Osteoblast (primary cell): ENCODE measurements at regions not wholly inside any gene's neighbourhood (a gene's known extent, or its start where the extent isn't known, plus 50 kb on each side); places are given as distances from the start of the nearest gene placed in this dataset.

Experiments
- DNase-seq: peaks from one replicate; pipeline ENCODE4 v3.0.0; 2011; ENCODE audit warnings: low spot score, mixed read lengths; ENCODE audit not compliant: insufficient read length; ENCODE audit errors: missing footprints
- H2AFZ ChIP-seq: 2 replicates; pipeline ENCODE4 v1.6.0; 2011; ENCODE audit warnings: mild to moderate bottlenecking, low read length
- H3K27ac ChIP-seq: 2 replicates; pipeline ENCODE4 v1.5.1; 2011; ENCODE audit warnings: mild to moderate bottlenecking, low read depth, low read length, moderate library complexity
- H3K27me3 ChIP-seq: 2 replicates; pipeline ENCODE4 v1.6.0; 2012; ENCODE audit warnings: mild to moderate bottlenecking, control low read depth, inconsistent platforms, low read length, moderate library complexity; ENCODE audit not compliant: insufficient read depth
- H3K36me3 ChIP-seq: 2 replicates; pipeline ENCODE4 v1.5.1; 2011; ENCODE audit warnings: mild to moderate bottlenecking, low read length, control low read depth, moderate library complexity; ENCODE audit not compliant: insufficient read depth
- H3K4me1 ChIP-seq: 2 replicates; pipeline ENCODE4 v1.5.1; 2011; ENCODE audit warnings: mild to moderate bottlenecking, low read length, control low read depth, moderate library complexity; ENCODE audit not compliant: insufficient read depth
- H3K4me2 ChIP-seq: 2 replicates; pipeline ENCODE4 v1.6.0; 2011; ENCODE audit warnings: mild to moderate bottlenecking, low read length; ENCODE audit not compliant: insufficient read depth
- H3K4me3 ChIP-seq: fragments of 200-600 bp; sonication (generic); 3 replicates; pipeline ENCODE4 v1.5.1; 2012; ENCODE audit warnings: mild to moderate bottlenecking, low read length, inconsistent platforms; ENCODE audit not compliant: insufficient read depth
- H3K79me2 ChIP-seq: 2 replicates; pipeline ENCODE4 v1.6.0; 2012; ENCODE audit warnings: mild to moderate bottlenecking, low read length, control low read depth, inconsistent platforms; ENCODE audit not compliant: insufficient read depth
- H3K9me3 ChIP-seq: 2 replicates; pipeline ENCODE4 v1.5.1; 2011; ENCODE audit warnings: low read depth, low read length, control low read depth
- H4K20me1 ChIP-seq: 2 replicates; pipeline ENCODE4 v1.6.0; 2012; ENCODE audit warnings: mild to moderate bottlenecking, low read length, control low read depth; ENCODE audit not compliant: insufficient read depth
- TF ChIP-seq, protein P1 (sequence below): IDR thresholded peaks from 2 replicates; pipeline ENCODE4 v1.5.1; 2011; ENCODE audit warnings: mild to moderate bottlenecking, low read depth, low read length, moderate library complexity; ENCODE audit errors: extremely low read depth

DNA sequence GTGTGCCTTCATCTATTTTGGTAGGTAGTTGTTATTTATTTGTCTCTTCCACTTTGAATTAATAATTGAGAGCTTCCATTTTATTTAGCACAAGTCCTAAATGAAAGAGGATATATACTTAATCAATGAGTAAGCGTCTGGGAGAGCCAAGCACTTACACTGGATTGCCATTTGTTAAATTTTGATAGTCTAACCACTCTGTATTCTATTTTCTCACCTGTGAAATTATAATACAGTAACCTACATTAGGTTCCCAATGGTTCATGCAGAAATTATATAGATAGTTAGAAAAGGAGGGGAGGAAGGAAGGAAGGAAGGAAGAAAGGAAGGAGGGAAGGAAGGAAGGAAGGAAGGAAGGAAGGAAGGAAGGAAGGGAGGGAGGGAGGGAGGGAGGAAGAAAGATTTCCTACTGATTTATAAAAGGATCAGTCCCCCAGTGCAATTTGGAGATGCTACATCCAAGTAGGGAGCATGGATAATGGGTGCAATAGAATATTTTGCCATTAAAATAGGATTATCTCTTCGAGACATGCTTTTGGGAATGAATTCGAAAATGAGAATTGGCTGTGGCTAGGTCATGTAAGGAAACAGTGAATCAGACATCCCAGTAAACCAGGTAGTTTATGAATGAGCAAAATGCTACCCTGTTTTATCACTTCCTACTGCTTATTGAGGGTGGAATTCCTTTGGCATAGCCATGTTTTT lies 239.8 kb downstream of the PCDH7 start:
- TF ChIP-seq, protein P1, sequence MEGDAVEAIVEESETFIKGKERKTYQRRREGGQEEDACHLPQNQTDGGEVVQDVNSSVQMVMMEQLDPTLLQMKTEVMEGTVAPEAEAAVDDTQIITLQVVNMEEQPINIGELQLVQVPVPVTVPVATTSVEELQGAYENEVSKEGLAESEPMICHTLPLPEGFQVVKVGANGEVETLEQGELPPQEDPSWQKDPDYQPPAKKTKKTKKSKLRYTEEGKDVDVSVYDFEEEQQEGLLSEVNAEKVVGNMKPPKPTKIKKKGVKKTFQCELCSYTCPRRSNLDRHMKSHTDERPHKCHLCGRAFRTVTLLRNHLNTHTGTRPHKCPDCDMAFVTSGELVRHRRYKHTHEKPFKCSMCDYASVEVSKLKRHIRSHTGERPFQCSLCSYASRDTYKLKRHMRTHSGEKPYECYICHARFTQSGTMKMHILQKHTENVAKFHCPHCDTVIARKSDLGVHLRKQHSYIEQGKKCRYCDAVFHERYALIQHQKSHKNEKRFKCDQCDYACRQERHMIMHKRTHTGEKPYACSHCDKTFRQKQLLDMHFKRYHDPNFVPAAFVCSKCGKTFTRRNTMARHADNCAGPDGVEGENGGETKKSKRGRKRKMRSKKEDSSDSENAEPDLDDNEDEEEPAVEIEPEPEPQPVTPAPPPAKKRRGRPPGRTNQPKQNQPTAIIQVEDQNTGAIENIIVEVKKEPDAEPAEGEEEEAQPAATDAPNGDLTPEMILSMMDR, result no peak
- no peaks in the 10 kb centered on the region for H3K9me3 ChIP-seq
- no peaks in the 10 kb centered on the region for H4K20me1 ChIP-seq
- H3K79me2 ChIP-seq, result no peaks in the 10 kb centered on the region
- no peak overlapping the region for H3K4me3 ChIP-seq
- H3K36me3 ChIP-seq, result no peaks in the 10 kb centered on the region
- H3K4me1 ChIP-seq, result no peaks in the 10 kb centered on the region
- no peak for DNase-seq
- no peak overlapping the region for H3K27ac ChIP-seq
- no peak overlapping the region for H2AFZ ChIP-seq
- no peaks in the 10 kb centered on the region for H3K27me3 ChIP-seq
- H3K4me2 ChIP-seq, result no peak overlapping the region

DNA sequence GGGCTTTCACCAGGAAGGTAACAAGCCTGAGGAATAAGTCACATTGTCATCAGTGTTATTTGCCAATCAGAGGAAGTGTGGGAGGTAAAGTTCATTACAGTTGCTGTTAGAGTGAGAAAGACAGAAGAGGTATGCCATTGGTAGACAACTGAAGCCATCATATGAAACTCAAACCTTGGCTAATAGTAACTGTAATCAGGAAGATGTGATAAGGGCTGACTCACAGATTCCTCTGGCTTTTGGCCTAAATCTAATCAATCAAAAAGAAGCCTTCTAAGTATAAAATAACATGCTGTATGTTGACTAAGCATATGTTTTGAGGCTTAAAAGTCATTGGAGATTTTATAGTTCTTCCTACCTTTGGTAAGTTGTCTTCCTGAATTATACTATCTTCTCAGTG lies 242.8 kb downstream of the PCDH7 start:
- no peak overlapping the region for H3K4me2 ChIP-seq
- DNase-seq, result no peak

DNA sequence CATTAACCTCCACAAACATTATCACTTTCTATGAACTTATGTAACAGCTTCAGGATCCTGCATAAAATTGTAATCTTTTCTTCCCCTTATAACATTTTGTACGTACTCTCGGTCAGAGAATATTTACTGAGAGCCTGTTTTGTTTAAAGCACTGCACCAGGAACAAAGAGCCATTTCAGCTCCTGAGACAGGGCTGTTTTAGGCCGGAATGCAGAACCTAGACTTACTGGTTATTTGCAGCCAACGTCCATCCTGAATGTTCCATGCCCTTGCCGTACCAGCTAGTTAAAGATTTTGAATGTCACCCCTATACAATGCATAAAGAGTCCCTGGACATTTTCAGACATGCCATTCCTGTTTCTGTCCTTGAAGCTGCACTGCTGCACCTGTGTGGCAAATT lies 248.8 kb downstream of the PCDH7 start:
- TF ChIP-seq, protein P1, result no peak
- Histone ChIP-seq H3K4me2 (no peak overlapping the region), H3K79me2 (no peaks in the 10 kb centered on the region), H3K9me3 (no peaks in the 10 kb centered on the region), H3K27ac (no peak overlapping the region), H3K27me3 (no peaks in the 10 kb centered on the region), H3K36me3 (no peaks in the 10 kb centered on the region), H2AFZ (no peak overlapping the region), H3K4me3 (no peak overlapping the region), H4K20me1 (no peaks in the 10 kb centered on the region), H3K4me1 (no peaks in the 10 kb centered on the region)
- no peak for DNase-seq

More for the DNA sequence above, 242.8 kb downstream of the PCDH7 start:
- Histone ChIP-seq H3K4me1 (no peaks in the 10 kb centered on the region), H3K27me3 (no peaks in the 10 kb centered on the region), H3K4me3 (no peak overlapping the region), H3K36me3 (no peaks in the 10 kb centered on the region), H3K79me2 (no peaks in the 10 kb centered on the region), H3K9me3 (no peaks in the 10 kb centered on the region), H4K20me1 (no peaks in the 10 kb centered on the region), H3K27ac (no peak overlapping the region), H2AFZ (no peak overlapping the region)
- TF ChIP-seq, protein P1, result no peak

DNA sequence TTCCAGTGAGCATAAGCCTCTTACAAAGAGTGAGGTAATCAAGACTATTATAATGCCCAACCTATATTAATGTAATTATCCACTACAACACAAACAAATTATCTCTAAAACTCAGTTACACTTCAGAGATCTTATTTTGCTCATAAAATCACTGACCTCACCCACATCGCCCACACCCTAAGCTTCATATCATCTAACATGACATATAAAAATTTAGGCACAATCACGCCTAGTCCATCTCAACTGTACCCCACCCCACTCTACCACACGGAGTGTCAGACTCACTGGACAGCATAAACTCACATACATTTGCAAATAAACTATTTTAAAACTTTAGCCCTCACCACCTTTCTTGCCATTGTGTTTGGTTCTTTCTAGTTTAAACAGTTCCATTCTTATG lies 252.4 kb downstream of the PCDH7 start:
- no peaks in the 10 kb centered on the region for H3K4me1 ChIP-seq
- DNase-seq, result no peak
- TF ChIP-seq, protein P1, result no peak
- no peaks in the 10 kb centered on the region for H3K79me2 ChIP-seq
- no peak overlapping the region for H3K27ac ChIP-seq
- no peaks in the 10 kb centered on the region for H3K9me3 ChIP-seq
- no peaks in the 10 kb centered on the region for H3K36me3 ChIP-seq
- H4K20me1 ChIP-seq, result no peaks in the 10 kb centered on the region
- no peak overlapping the region for H3K4me3 ChIP-seq
- no peak overlapping the region for H3K4me2 ChIP-seq
- H2AFZ ChIP-seq, result no peak overlapping the region
- no peaks in the 10 kb centered on the region for H3K27me3 ChIP-seq
